Stimulated activated CD8-positive, alpha-beta memory T cell treated with anti-CD3 and anti-CD28 coated beads, Interleukin-15, amount 100 ng/mL, for 24 hours (primary cell): ENCODE measurements at regions not wholly inside any gene's neighbourhood (a gene's known extent, or its start where the extent isn't known, plus 50 kb on each side); places are given as distances from the start of the nearest gene placed in this dataset.

ENCODE experiments used
- DNase-seq: peaks from one replicate; pipeline ENCODE4 v3.0.0-alpha.2; 2020; ENCODE audit warnings: low read depth

- DNase-seq = no peak
Observed at GRCh38 chr19:29323440-29324290, 110.7 kb upstream of the UQCRFS1 start.

GRCh38 chr19:29324291-29324680 lies 111.3 kb upstream of the UQCRFS1 start:
- no peak for DNase-seq

- DNase-seq = no peak
Observed at GRCh38 chr19:29324717-29325116, 111.8 kb upstream of the UQCRFS1 start.

DNA sequence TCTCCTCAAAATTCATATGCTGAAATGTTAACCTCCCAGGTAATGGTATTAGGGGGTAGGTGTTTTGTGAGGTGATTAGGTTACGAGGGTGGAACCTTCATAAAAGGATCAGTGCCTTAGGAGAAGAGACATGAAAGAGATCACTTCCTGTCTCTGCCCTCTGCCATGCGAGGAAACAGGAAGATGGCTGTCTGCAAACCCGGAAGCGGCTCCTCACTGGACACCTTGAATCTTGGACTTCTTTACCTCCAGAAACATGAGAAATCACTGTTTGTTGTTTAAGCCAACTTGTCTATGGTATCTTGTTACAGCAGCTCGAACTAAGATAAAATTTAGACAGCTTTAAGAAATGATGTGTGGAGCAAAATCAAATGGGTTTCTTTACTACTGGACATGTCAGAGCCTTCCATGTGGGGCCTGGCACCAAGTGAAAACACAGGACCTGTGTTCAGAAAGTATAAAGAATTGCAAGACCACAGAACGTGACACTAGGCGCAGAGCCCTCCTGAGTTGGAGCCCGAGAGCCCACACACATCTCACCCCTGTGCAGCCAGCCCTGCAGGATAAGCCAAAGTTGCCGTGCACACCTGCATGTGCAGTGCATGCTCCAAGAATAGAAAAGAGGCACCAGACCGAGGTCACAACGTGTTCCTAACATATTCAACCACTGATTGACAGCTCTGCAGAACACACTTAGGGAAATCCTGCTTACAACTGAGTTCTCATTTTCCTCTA lies 112.5 kb upstream of the UQCRFS1 start:
- DNase-seq = no peak

- no peak for DNase-seq
Observed at GRCh38 chr19:29326351-29326750, 113.4 kb upstream of the UQCRFS1 start.

DNA sequence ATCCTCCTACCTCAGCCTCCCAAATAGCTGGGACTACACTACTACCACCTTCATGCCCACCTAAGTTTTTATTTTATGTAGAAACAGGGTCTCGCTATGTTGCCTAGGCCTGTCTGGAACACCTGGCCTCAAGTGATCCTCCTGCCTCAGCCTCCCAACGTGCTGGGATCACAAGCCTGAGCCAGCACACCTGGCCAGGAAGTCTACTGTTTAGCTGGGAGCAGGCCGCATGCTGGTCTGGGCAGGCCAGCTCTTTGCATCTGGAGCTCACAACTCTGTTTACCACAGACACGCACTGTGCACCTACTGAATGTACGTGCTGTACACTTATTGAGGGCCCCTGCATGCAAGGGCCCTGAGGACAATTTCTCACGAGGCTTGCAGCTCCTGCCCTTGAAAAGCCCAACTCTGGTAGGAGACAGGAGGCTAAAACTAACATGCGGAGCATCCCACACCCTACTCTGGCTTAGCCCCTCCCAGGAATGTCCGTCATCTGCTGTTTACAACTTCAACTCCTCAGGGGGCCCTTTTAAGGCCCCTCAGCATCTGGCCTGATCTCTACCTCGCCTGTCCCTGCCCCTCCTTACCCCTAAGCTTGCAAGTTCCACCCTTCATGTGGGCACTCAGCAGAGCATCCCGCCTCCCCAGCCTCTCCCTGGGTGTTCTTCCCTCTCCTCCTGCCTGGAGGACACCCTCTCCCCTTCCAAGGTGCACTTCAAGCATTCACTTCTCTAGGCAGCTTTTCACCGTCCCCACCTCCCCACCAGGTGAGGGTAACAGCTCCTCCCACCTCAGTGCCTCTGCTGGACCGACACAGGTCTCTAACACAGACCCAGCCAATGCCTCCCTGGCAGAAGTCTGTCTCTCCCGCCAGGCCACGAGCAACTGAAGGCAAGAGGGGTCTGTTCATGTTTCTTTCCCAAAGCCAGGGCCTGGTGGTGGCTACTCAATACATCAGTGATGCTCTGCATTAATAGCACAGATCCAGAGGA lies 114.2 kb upstream of the UQCRFS1 start:
- DNase-seq = no peak

DNA sequence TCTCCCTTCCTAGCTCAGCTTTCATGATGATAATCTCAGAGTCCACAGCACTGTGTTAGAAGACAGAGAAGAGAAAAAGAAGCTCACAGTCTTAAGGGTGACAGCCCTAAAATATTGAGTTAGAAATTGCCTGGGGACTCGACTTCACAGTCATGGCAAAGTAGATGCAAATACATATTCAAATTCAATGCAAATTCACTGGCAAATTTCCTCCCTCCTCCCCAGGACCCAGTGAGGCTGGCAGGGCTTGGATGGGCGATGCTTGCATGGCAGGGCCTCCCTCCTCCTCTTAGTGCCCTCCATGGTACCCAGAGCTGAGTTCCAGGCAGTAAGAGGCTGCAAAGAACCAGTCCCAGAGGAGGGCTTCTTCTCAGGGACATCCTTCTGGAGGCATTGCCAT lies 115.6 kb upstream of the UQCRFS1 start:
- DNase-seq = no peak

DNA sequence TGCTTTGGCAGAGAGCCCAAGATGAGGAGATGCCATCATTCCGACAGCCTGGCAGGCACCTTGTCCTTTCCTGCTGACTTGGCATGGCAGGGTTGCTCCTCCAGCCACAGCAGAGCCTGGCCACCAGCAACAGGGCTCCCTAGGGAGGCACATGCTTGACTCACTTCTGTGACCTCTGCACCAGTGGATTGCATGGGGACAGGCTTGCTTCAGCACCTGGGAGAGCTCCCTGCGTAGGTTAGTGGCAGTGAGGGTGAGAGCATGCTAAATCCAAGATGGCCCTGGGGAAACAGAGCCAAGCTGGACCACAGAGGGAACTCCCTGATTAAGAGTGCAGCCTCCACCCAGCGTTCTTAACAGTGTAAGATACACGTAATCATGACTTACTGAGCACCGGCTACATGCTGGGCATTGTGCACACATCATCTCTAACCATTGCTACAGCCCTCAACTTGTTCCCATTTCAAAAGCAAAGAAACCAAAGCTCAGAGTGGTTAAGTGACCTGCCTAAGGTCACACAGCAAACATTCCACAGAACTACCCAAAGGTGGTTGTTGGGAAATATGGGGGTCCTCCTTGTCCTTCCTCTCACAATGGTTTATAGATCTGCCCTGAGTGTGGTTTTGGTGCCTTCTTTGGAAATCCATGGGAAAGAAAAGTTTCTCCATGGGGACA lies 116.6 kb upstream of the UQCRFS1 start:
- no peak for DNase-seq

DNA sequence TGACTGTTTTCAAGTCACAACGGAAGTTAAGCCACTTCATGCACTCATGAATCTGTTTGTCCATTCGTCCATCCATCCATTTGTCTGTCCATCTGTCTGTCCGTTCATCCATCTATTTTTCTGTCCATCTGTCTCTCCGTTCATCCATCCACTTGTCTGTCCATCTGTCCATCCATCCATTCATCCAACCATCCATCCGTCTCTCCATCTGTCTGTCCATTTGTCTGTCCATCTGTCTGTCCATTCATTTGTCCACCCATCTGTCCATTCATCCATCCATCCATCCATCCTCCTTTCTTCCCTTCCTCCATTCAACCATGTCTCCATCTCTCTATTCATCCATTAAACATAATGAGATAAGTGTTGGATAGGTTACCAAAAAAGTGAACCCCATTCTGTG lies 123.5 kb upstream of the UQCRFS1 start:
- no peak for DNase-seq

DNA sequence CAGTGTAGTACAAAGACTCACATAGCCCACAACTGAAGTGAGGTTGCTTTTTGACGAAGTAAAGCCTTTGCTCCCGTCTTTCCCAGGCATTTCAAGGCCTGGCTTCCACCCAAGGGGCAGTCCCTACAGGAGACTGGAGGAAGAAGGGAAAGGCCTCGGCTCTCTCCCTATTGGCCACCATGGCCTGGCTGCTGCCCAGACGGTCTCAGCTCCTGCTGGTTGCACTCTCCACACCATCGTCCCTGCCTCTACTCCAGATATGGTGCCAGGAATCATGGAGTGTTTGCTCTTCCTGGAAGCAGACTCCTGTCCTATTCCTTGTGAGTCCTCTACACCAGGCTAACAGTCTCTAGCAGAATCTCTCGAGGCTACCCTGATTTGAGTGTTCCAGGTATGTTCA lies 124.1 kb upstream of the UQCRFS1 start:
- no peak for DNase-seq

GRCh38 chr19:29338480-29338879 lies 125.5 kb upstream of the UQCRFS1 start:
- DNase-seq = no peak

- DNase-seq = no peak
Observed at GRCh38 chr19:29342721-29343120, 129.8 kb upstream of the UQCRFS1 start.

DNA sequence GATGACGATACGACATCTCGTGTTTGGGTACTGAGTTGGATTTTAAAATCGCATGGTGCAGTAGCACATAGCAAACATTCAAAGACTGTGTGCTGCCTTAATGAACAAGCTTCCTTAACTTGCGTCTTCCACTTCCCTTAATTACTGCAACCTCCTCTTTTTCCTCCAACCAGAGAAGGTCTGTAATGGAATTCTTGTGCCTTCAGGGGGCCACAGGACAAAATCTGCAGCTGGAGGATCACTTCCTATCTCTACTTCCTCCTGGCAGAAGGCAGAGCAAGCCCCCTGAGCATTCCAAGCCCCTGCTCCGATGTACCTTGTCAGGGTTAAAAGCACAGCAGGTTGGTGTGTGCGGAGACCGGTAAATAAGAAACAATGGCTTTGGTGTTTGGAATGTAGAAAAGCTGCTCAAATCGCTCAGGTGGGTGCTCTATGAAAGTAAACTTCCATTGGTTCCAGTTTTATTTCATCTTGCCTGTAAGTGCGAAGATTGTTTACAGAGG lies 151.3 kb upstream of the UQCRFS1 start:
- no peak for DNase-seq

- DNase-seq = no peak
Observed at GRCh38 chr19:29364999-29365398, 152.0 kb upstream of the UQCRFS1 start.

GRCh38 chr19:29365836-29366417 lies 153.0 kb upstream of the UQCRFS1 start:
- no peak for DNase-seq

- DNase-seq = no peak
Observed at GRCh38 chr19:29366757-29367156, 153.8 kb upstream of the UQCRFS1 start.

DNA sequence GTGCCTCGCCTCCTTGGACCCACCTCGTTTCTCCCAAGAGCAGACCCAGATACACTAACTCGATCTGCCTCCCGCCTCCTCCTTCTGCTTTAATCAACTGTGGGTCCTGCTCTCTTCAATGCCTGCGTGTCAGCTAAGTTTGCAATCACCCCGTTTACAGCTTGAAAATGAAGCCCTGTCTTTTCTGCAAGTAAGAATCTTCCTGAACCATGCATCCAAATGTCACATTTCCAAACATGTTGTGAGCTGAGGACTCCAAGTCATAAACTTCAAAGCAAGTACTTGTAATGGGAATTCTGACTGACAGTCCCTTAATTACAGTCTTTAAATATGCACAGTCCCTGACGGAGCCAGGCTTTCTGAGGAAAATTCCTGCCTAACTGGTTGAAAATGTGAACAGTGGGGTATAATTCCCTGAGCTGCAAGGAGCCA lies 154.9 kb upstream of the UQCRFS1 start:
- no peak for DNase-seq

DNA sequence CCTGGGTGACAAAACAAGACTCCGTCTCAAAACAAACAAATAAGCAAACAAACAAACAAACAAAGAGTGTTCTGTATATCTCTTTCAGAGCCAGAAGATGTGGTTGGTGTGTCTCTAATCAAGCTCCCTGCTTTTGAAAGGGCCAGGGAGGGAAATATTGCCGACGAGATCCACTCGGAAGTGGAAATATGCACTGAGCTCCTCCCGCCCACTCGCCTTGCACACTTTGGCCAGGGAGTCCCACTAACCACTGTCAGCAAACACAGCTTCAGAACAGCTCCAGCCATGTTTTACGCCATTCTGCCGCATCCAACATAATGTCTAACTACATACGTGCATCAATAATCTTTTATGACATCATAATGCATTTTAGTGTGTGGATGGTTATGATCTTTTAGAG lies 155.5 kb upstream of the VSTM2B start:
- DNase-seq = no peak

- no peak for DNase-seq
Observed at GRCh38 chr19:29371251-29372090, 154.3 kb upstream of the VSTM2B start.

- DNase-seq = no peak
Observed at GRCh38 chr19:29372091-29372415, 153.7 kb upstream of the VSTM2B start.
